Psoas muscle (tissue), 7 donors: ENCODE measurements at regions not wholly inside any gene's neighbourhood (a gene's known extent, or its start where the extent isn't known, plus 50 kb on each side); places are given as distances from the start of the nearest gene placed in this dataset.
"Not testable (repeated sequence)": the region's sequence is repeated elsewhere in the genome, so short reads cannot be mapped to it uniquely, and the experiment has no call there.

Experiments used
- ATAC-seq, 4 donors: fragments of 200-7000 bp; cut with Tn5 transposase; one replicate each; pipeline ENCODE4 v1.9.1; 2020; ENCODE audit warnings: moderate library complexity in 3 of 4, mild to moderate bottlenecking in 2 of 4
- DNase-seq, 2 donors: peaks; one replicate each; pipeline ENCODE4 v3.0.0-alpha.2; 2020
- H3K27ac ChIP-seq: fragments of 200-600 bp; one replicate; pipeline ENCODE4 v1.8.0; 2022
- H3K27me3 ChIP-seq, 3 donors: fragments of 200-600 bp in 1 of 3; one replicate each; pipeline versions ENCODE4 v1.6.1 to v1.8.0; 2013 to 2022; ENCODE audit warnings: low read length in 2 of 3, mild to moderate bottlenecking in 2 of 3, moderate library complexity in 1 of 3; ENCODE audit not compliant: insufficient read depth in 3 of 3
- H3K36me3 ChIP-seq, 2 donors: fragments of 200-600 bp in 1 of 2; one replicate each; pipeline versions ENCODE4 v1.6.1 to v1.8.0; 2013 to 2022; ENCODE audit warnings: low read depth in 1 of 2, mild to moderate bottlenecking in 1 of 2, moderate library complexity in 1 of 2; ENCODE audit not compliant: insufficient read depth in 1 of 2
- H3K4me1 ChIP-seq: fragments of 200-600 bp; one replicate; pipeline ENCODE4 v1.8.0; 2022
- H3K4me3 ChIP-seq: fragments of 200-600 bp; one replicate; pipeline ENCODE4 v1.8.0; 2022; ENCODE audit warnings: mild to moderate bottlenecking
- H3K9me3 ChIP-seq: fragments of 200-600 bp; one replicate; pipeline ENCODE4 v1.8.0; 2022
- CTCF ChIP-seq: fragments of 200-600 bp; IDR thresholded peaks from one replicate; pipeline ENCODE4 v1.8.0; 2022; ENCODE audit warnings: antibody characterized with exemption
- WGBS, 3 donors: extraction: QIAGEN DNeasy Blood & Tissue Kit; methylation state at CpG; one replicate each; pipeline versions ENCODE4 v1.1.6 to v1.1.7; 2013; 5-methylcytosine and 5-hydroxymethylcytosine counted together
- intact Hi-C, 2 donors: fragments of 100-400 bp; cut with DNase I; formaldehyde crosslinking; loops; one replicate each; pipeline versions ENCODE4 v1.11.0 to v1.14.2; 2022
- donor health status: healthy with polysubstance abuse.
- donor health status: DM: no; HTN: no; CAD: no; lungs with moderate emphysema.
- donor health status: Bipolar disorder and iron deficiency.
- donor health status: healthy.
- donor health status: DM: yes; HTN: yes; CAD: no.
- donor health status: DM: no; HTN: no; CAD: no.
- donor health status: DM: yes; HTN: yes; CAD: no.

GRCh38 chr7:66505531-66506451 lies 122.9 kb upstream of the KCTD7 start:
- intact Hi-C loops, result no loop called here
- H3K4me1 ChIP-seq, result peaks cover 4% of the 10 kb centered on the region
- TF ChIP-seq CTCF, result no peak
- no peak overlapping the region for H3K27ac ChIP-seq
- peaks cover 0 to 32% (median 15%) of the 10 kb centered on the region in 3 donors for H3K27me3 ChIP-seq
- no peaks in the 10 kb centered on the region for H3K9me3 ChIP-seq
- DNase-seq (no peak), ATAC-seq (peak in 2 of 4 donors; percentile 16 to 39)
- peak overlapping the region; percentile 56 for H3K4me3 ChIP-seq
- WGBS, 3 donors, result 45 to 48% (median 47%) methylated on average over 84 to 86 of the region's 86 CpGs
- H3K36me3 ChIP-seq, result no peaks in the 10 kb centered on the region

- H3K4me1 ChIP-seq, ATAC-seq, H3K36me3 ChIP-seq, H3K27ac ChIP-seq, H3K9me3 ChIP-seq, intact Hi-C loops: not testable (repeated sequence)
- whole genome bisulfite sequencing, 3 donors, result 52 to 56% (median 54%) methylated on average over 10 of the region's 10 CpGs
- DNase-seq, result peak in 1 of 2 donors; percentile 30
- peak overlapping the region; percentile 56 for H3K4me3 ChIP-seq
- peaks cover 0 to 32% (median 15%) of the 10 kb centered on the region in 3 donors for H3K27me3 ChIP-seq
Measured at GRCh38 chr7:66506703-66507102, 122.0 kb upstream of the KCTD7 start.

GRCh38 chr7:66507764-66508296 lies 120.9 kb upstream of the KCTD7 start:
- Histone ChIP-seq H3K27ac (no peak overlapping the region), H3K4me3 (no peak overlapping the region), H3K36me3 (no peaks in the 10 kb centered on the region), H3K4me1 (peaks cover 4% of the 10 kb centered on the region), H3K9me3 (no peaks in the 10 kb centered on the region), H3K27me3 (peaks cover 0 to 32% (median 15%) of the 10 kb centered on the region in 3 donors)
- no peak for TF ChIP-seq CTCF
- 60 to 68% (median 63%) methylated on average over 9 of the region's 9 CpGs for WGBS, 3 donors
- intact Hi-C loops, result no loop called here
- ATAC-seq (no peak), DNase-seq (no peak)

- TF ChIP-seq CTCF, result no peak
- ATAC-seq (no peak), DNase-seq (no peak)
- no peaks in the 10 kb centered on the region for H3K9me3 ChIP-seq
- H3K4me1 ChIP-seq, result peaks cover 4% of the 10 kb centered on the region
- intact Hi-C loops, result no loop called here
- H3K27ac ChIP-seq, result no peak overlapping the region
- H3K27me3 ChIP-seq, result peaks cover 0 to 32% (median 15%) of the 10 kb centered on the region in 3 donors
- no peaks in the 10 kb centered on the region for H3K36me3 ChIP-seq
- H3K4me3 ChIP-seq, result no peak overlapping the region
Measured at GRCh38 chr7:66508431-66508830, 120.2 kb upstream of the KCTD7 start.

GRCh38 chr7:66514050-66514449 lies 114.6 kb upstream of the KCTD7 start:
- no peak overlapping the region for H3K27ac ChIP-seq
- WGBS, 3 donors, result 50 to 64% (median 59%) methylated on average over 9 of the region's 9 CpGs
- no peak for TF ChIP-seq CTCF
- intact Hi-C loops, result no loop called here
- no peaks in the 10 kb centered on the region for H3K4me1 ChIP-seq
- peaks cover 0 to 6% (median 4%) of the 10 kb centered on the region in 3 donors for H3K27me3 ChIP-seq
- DNase-seq (no peak), ATAC-seq (no peak)
- H3K4me3 ChIP-seq, result no peak overlapping the region
- H3K9me3 ChIP-seq, result no peaks in the 10 kb centered on the region
- H3K36me3 ChIP-seq, result no peaks in the 10 kb centered on the region
